KMS-11 (cell line): ENCODE measurements at regions not wholly inside any gene's neighbourhood (a gene's known extent, or its start where the extent isn't known, plus 50 kb on each side); places are given as distances from the start of the nearest gene placed in this dataset.

ENCODE experiments used
- H2AFZ ChIP-seq: fragments of 200-600 bp; sonication (generic); 2 replicates; pipeline ENCODE4 v1.6.1; 2016; ENCODE audit warnings: antibody characterized with exemption, mixed run types, low read depth
- H3K27ac ChIP-seq: fragments of 200-600 bp; sonication (generic); 2 replicates; pipeline ENCODE4 v1.6.1; 2016; ENCODE audit warnings: mild to moderate bottlenecking, mixed run types
- H3K27me3 ChIP-seq: fragments of 200-600 bp; sonication (generic); 2 replicates; pipeline ENCODE4 v1.6.1; 2017; ENCODE audit warnings: mild to moderate bottlenecking, low read depth, mixed run types, moderate library complexity; ENCODE audit not compliant: insufficient read depth
- H3K36me3 ChIP-seq: fragments of 200-600 bp; sonication (generic); 2 replicates; pipeline ENCODE4 v1.6.1; 2017; ENCODE audit warnings: mild to moderate bottlenecking, mixed run types; ENCODE audit not compliant: insufficient read depth
- H3K4me1 ChIP-seq: fragments of 200-600 bp; sonication (generic); 2 replicates; pipeline ENCODE4 v1.6.1; 2016; ENCODE audit warnings: mild to moderate bottlenecking, low read depth, mixed run types; ENCODE audit not compliant: poor library complexity, severe bottlenecking
- H3K4me2 ChIP-seq: fragments of 200-600 bp; sonication (generic); 2 replicates; pipeline ENCODE4 v1.7.0; 2016; ENCODE audit warnings: mild to moderate bottlenecking, mixed run types
- H3K4me3 ChIP-seq: fragments of 200-600 bp; sonication (generic); IDR thresholded peaks from 2 replicates; pipeline ENCODE4 v1.6.1; 2017; ENCODE audit warnings: low read depth, low read length, mixed read lengths; ENCODE audit not compliant: insufficient read depth
- H3K79me2 ChIP-seq: fragments of 200-600 bp; sonication (generic); 2 replicates; pipeline ENCODE4 v1.6.1; 2016; ENCODE audit warnings: low read depth, mixed run types; ENCODE audit not compliant: insufficient read depth
- H3K9ac ChIP-seq: fragments of 200-600 bp; sonication (generic); 2 replicates; pipeline ENCODE4 v1.6.1; 2016; ENCODE audit warnings: mild to moderate bottlenecking, mixed run types
- H4K20me1 ChIP-seq: fragments of 200-600 bp; sonication (generic); 2 replicates; pipeline ENCODE4 v1.6.1; 2016; ENCODE audit warnings: mild to moderate bottlenecking, mixed run types; ENCODE audit not compliant: insufficient read depth
- TF ChIP-seq, protein P1 (sequence below): fragments of 200-600 bp; sonication (generic); conservative IDR thresholded peaks from 2 replicates; pipeline ENCODE4 v1.6.1; 2017; ENCODE audit warnings: low read depth, mild to moderate bottlenecking, antibody characterized with exemption, low read length, moderate library complexity, mixed read lengths

DNA sequence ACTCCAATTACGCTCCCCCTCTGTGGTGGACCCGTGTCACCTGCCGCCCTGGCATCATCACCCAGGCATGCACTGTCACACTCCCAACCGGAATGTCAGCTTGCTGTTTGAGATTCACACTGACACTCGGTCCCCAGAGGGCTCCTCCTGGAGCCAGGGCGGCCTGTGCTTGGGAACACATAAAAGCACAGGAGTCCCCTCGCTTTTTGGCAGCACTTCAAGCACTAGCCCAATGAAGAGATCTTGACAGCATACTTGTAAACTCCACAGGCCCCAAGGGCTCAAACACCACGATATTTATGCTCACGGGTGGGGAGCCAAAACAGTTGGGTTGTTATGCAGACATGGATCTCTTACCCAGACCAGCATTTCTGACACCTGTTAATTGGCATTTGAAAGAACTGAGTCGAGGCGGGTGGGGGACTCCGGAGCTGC lies 90.8 kb upstream of the EGFLAM start:
- no peaks in the 10 kb centered on the region for H3K36me3 ChIP-seq
- no peak overlapping the region for H3K4me3 ChIP-seq
- no peak overlapping the region for H3K4me2 ChIP-seq

DNA sequence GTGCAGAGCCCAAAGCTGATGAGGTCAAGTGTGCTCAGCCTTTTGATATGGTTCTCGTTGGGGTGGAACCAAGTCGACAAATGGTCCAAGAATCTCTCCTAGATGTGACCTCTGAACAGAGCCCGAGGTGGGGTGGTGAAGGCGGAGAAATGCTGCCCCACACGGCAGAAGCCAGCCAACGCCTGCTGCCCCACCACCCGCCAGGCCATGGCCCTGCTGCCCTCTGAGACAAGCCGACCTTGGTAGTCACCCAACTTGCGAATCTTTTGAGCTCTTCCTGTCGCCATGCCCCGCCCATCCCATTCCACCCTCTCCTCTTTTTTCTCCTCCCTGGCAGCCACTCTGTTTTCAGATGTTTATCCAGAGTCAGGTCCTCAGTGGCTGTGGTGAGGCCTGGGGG lies 91.5 kb upstream of the EGFLAM start:
- Histone ChIP-seq H3K36me3 (no peaks in the 10 kb centered on the region), H3K9ac (no peak overlapping the region), H3K79me2 (no peaks in the 10 kb centered on the region), H3K4me3 (no peak overlapping the region), H3K4me2 (no peak overlapping the region), H3K27me3 (no peaks in the 10 kb centered on the region), H2AFZ (no peak overlapping the region), H3K4me1 (no peaks in the 10 kb centered on the region), H3K27ac (no peak overlapping the region), H4K20me1 (no peaks in the 10 kb centered on the region)
- TF ChIP-seq, protein P1, sequence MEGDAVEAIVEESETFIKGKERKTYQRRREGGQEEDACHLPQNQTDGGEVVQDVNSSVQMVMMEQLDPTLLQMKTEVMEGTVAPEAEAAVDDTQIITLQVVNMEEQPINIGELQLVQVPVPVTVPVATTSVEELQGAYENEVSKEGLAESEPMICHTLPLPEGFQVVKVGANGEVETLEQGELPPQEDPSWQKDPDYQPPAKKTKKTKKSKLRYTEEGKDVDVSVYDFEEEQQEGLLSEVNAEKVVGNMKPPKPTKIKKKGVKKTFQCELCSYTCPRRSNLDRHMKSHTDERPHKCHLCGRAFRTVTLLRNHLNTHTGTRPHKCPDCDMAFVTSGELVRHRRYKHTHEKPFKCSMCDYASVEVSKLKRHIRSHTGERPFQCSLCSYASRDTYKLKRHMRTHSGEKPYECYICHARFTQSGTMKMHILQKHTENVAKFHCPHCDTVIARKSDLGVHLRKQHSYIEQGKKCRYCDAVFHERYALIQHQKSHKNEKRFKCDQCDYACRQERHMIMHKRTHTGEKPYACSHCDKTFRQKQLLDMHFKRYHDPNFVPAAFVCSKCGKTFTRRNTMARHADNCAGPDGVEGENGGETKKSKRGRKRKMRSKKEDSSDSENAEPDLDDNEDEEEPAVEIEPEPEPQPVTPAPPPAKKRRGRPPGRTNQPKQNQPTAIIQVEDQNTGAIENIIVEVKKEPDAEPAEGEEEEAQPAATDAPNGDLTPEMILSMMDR = no peak

More for the DNA sequence above, 90.8 kb upstream of the EGFLAM start:
- Histone ChIP-seq H2AFZ (no peak overlapping the region), H3K79me2 (no peaks in the 10 kb centered on the region), H4K20me1 (no peaks in the 10 kb centered on the region), H3K4me1 (no peaks in the 10 kb centered on the region), H3K9ac (no peak overlapping the region), H3K27ac (no peak overlapping the region), H3K27me3 (no peaks in the 10 kb centered on the region)
- TF ChIP-seq, protein P1 = no peak

- no peak overlapping the region for H3K9ac ChIP-seq
- H3K4me2 ChIP-seq = no peak overlapping the region
- no peak overlapping the region for H3K27ac ChIP-seq
- no peaks in the 10 kb centered on the region for H3K4me1 ChIP-seq
- H3K4me3 ChIP-seq = no peak overlapping the region
- no peak overlapping the region for H2AFZ ChIP-seq
- TF ChIP-seq, protein P1 = no peak
- H3K36me3 ChIP-seq = no peaks in the 10 kb centered on the region
- no peaks in the 10 kb centered on the region for H3K79me2 ChIP-seq
- no peaks in the 10 kb centered on the region for H4K20me1 ChIP-seq
- H3K27me3 ChIP-seq = no peaks in the 10 kb centered on the region
These were observed 92.9 kb upstream of the EGFLAM start for GRCh38 chr5:38165435-38165834.

- H3K79me2 ChIP-seq = no peaks in the 10 kb centered on the region
- no peak overlapping the region for H3K4me2 ChIP-seq
- TF ChIP-seq, protein P1 = no peak
- no peaks in the 10 kb centered on the region for H4K20me1 ChIP-seq
- H3K27me3 ChIP-seq = no peaks in the 10 kb centered on the region
- H3K36me3 ChIP-seq = no peaks in the 10 kb centered on the region
- no peak overlapping the region for H3K9ac ChIP-seq
- H3K4me1 ChIP-seq = no peaks in the 10 kb centered on the region
- H3K27ac ChIP-seq = no peak overlapping the region
- H2AFZ ChIP-seq = no peak overlapping the region
- H3K4me3 ChIP-seq = no peak overlapping the region
These were observed 93.5 kb upstream of the EGFLAM start for GRCh38 chr5:38164776-38165399.
